Fibroblast of the aortic adventitia (primary cell): ENCODE measurements at regions not wholly inside any gene's neighbourhood (a gene's known extent, or its start where the extent isn't known, plus 50 kb on each side); places are given as distances from the start of the nearest gene placed in this dataset.
A peak's percentile ranks its signal among the peaks of the same experiment; 100 is the strongest.

ENCODE experiments used
- DNase-seq: peaks from one replicate; pipeline ENCODE4 v3.0.0-alpha.2; 2010; ENCODE audit warnings: low read depth
- H3K4me3 ChIP-seq: 2 replicates; pipeline ENCODE4 v1.5.1; 2011; ENCODE audit warnings: low read depth, mild to moderate bottlenecking, control low read depth, low read length, moderate library complexity
- CTCF ChIP-seq: IDR thresholded peaks from 2 replicates; pipeline ENCODE4 v1.5.1; 2011; ENCODE audit warnings: mild to moderate bottlenecking, low read length, control low read depth, inconsistent platforms; ENCODE audit not compliant: insufficient read depth

- H3K4me3 ChIP-seq, result no peak overlapping the region
- DNase-seq, result no peak
- no peak for TF ChIP-seq CTCF
Observed at GRCh38 chr7:152984421-152984820, 224.9 kb downstream of the ACTR3B start.

GRCh38 chr7:152986376-152986775, 226.8 kb downstream of the ACTR3B start:
- no peak for TF ChIP-seq CTCF
- no peak overlapping the region for H3K4me3 ChIP-seq
- DNase-seq, result no peak

- peak; percentile 18 for DNase-seq
- no peak for TF ChIP-seq CTCF
- H3K4me3 ChIP-seq, result no peak overlapping the region
Observed at GRCh38 chr7:152987656-152988055, 228.1 kb downstream of the ACTR3B start.

- no peak overlapping the region for H3K4me3 ChIP-seq
- TF ChIP-seq CTCF, result no peak
- DNase-seq, result peak; percentile 46
Observed at GRCh38 chr7:152989889-152990380, 230.4 kb downstream of the ACTR3B start.

GRCh38 chr7:152998420-152998819, 238.9 kb downstream of the ACTR3B start:
- no peak overlapping the region for H3K4me3 ChIP-seq
- TF ChIP-seq CTCF, result no peak
- DNase-seq, result no peak

- no peak for DNase-seq
- no peak overlapping the region for H3K4me3 ChIP-seq
- no peak for TF ChIP-seq CTCF
Observed at GRCh38 chr7:153002115-153002514, 242.6 kb downstream of the ACTR3B start.

- no peak for DNase-seq
- TF ChIP-seq CTCF, result no peak
- no peak overlapping the region for H3K4me3 ChIP-seq
Observed at GRCh38 chr7:153002572-153002971, 243.0 kb downstream of the ACTR3B start.
